Stimulated activated CD8-positive, alpha-beta memory T cell treated with anti-CD3 and anti-CD28 coated beads, Interleukin-15, amount 100 ng/mL, for 48 hours (primary cell): ENCODE measurements at regions not wholly inside any gene's neighbourhood (a gene's known extent, or its start where the extent isn't known, plus 50 kb on each side); places are given as distances from the start of the nearest gene placed in this dataset.
"Not testable (repeated sequence)": the region's sequence is repeated elsewhere in the genome, so short reads cannot be mapped to it uniquely, and the experiment has no call there.

Experiments used
- DNase-seq, 2 donors: peaks; one replicate each; pipeline ENCODE4 v3.0.0-alpha.2; 2020; ENCODE audit warnings: low read depth in 2 of 2

GRCh38 chr4:10278071-10278470, 161.5 kb upstream of the WDR1 start:
- DNase-seq = no peak

DNA sequence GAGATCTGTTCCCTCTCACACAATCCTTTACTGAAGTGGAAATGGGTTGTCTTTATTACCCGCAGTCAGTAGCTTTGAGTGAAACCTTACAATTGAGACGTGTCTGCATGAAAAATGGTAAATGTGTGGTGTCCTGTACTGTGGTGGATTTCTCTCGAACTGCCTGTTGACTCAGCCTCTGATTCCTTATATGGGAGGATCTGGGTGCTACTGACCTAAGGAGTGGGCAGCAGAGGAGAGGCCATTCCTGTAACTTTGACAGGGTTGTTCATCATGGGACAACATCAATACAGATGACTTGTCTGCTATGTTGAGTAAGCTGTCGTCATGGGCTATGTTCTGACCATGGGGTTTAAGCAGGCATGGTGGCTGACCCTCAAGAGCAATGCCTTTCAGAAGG, 159.6 kb upstream of the WDR1 start:
- no peak for DNase-seq

- DNase-seq = no peak
Measured at GRCh38 chr4:10275696-10276095, 159.1 kb upstream of the WDR1 start.

DNA sequence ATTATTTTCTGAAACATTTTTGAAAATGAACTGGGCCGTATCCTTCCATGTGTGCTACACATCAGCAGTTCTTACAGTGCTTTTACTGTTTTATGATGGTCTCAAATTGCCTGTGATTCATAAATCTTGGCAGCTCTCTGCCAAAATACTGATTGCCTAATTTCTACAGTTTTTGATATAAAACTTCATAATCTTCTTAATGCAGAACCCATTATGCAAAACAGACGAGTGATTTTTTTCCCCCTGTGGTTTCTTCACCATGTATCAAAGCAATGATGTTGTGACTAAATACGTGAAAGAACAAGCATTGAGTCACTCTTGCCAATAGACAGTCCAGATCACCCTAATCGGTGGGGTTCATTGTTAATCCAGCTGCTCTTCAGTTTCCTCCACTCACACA, 156.4 kb upstream of the WDR1 start:
- DNase-seq = no peak

DNA sequence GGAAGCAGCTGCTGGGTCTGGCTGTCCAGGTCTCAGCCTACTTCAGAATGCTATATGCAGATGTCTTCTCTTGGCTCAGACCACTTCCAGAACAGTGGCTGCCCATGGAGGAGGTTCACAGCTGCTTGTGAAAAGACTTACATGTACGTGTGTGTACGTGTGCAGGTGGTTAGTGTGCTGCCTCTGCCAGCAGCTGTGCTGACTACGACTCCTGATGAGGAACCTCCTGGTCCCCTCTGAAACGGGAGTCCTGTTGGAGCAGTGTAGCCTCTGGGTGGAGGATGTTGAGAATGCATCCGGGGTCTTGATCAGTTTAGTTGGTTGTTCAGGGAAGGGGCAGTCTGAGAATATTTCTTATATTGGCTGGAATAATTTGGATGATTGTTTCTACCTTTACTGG, 155.9 kb upstream of the WDR1 start:
- no peak for DNase-seq

DNA sequence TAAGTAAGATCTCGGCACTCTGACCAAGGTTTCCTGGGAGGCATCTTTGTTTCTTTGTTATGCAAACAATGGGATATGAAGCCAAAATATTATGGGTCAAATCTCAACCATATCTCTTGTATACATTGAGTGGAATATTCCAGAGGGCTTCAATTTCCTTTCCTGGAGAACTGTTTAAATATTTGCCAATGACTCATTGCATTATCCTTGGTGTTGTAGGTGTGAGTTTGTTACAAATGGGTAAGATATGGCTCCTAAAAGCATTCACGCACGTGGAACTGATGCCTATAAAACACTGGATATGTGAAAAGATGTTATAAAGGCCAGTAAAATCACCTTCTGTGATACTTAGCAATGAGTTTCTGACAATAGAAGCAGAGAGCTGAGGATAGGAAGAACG, 150.5 kb upstream of the WDR1 start:
- DNase-seq = no peak

GRCh38 chr4:10260777-10261176, 144.2 kb upstream of the WDR1 start:
- DNase-seq = no peak

GRCh38 chr4:10259976-10260375, 143.4 kb upstream of the WDR1 start:
- no peak for DNase-seq

- DNase-seq = no peak
Measured at GRCh38 chr4:10256203-10256602, 139.6 kb upstream of the WDR1 start.

GRCh38 chr4:10253765-10254164, 137.2 kb upstream of the WDR1 start:
- no peak for DNase-seq

DNA sequence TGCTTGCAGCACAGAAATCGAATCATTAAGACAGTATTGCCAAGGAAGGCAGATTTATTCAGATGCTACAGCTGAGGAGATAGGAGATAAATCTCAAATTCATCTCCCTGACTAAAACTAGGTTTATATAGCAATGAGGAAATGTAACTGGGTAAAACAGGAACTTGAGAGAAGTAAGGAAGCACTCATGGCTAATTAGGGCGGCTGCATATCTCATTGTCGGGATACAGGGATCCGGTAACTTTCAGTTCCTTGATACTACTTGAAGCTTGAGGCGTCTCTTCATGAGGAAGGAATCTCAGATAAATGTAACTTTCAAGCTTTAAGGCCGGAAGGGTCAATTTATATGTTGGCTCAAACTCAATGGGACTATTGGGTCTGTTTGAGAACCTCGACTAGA, 129.2 kb upstream of the WDR1 start:
- no peak for DNase-seq

- DNase-seq = no peak
Measured at GRCh38 chr4:10243856-10244255, 127.3 kb upstream of the WDR1 start.

- DNase-seq = no peak
Measured at GRCh38 chr4:10240691-10241090, 124.1 kb upstream of the WDR1 start.

GRCh38 chr4:10239982-10240654, 123.5 kb upstream of the WDR1 start:
- no peak for DNase-seq

GRCh38 chr4:10237131-10237530, 120.5 kb upstream of the WDR1 start:
- DNase-seq = no peak

DNA sequence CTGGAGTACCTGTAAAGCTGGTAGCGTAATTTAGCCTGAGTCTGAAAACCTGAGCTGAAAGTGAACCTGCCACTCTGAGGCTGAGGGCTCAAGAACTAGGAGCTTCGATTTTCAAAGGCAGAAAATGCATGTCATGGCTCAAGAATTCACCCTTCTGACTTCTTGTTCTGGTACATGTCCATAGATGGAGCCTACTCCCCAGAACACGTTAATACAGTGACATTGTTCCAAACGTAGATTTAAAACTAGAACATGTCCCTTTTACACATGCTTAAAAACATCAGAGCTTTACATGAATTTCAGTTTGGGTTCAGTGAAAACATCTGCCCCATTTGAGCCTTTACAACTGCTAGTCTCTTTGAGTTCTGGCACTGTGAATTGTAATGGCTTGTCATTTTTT, 115.5 kb upstream of the WDR1 start:
- DNase-seq = no peak

- DNase-seq = no peak
Measured at GRCh38 chr4:10226756-10227155, 110.2 kb upstream of the WDR1 start.

GRCh38 chr4:10225096-10225495, 108.5 kb upstream of the WDR1 start:
- no peak for DNase-seq

GRCh38 chr4:10223782-10224181, 107.2 kb upstream of the WDR1 start:
- no peak for DNase-seq

GRCh38 chr4:10213481-10213880, 96.9 kb upstream of the WDR1 start:
- DNase-seq = not testable (repeated sequence)

- DNase-seq = no peak
Measured at GRCh38 chr4:10212901-10213300, 96.3 kb upstream of the WDR1 start.

DNA sequence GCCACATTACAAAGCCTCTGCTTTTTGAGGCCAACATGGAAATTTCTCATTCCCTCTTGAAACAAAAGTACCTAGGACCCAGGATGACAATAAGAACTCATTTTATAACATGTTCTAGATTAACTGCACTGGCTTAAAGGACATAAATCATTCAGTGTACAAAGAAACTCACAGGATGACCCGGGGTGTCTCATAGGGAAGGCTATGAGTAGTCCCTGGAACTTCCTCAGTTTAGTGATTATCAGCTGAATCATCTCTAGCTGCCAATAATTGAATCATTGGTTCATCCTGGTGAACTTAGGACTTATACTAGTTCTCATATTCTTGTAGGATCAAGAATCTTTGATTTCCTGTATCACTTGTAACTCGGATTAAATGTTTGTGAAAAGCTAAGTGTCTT, 95.8 kb upstream of the WDR1 start:
- no peak for DNase-seq

DNA sequence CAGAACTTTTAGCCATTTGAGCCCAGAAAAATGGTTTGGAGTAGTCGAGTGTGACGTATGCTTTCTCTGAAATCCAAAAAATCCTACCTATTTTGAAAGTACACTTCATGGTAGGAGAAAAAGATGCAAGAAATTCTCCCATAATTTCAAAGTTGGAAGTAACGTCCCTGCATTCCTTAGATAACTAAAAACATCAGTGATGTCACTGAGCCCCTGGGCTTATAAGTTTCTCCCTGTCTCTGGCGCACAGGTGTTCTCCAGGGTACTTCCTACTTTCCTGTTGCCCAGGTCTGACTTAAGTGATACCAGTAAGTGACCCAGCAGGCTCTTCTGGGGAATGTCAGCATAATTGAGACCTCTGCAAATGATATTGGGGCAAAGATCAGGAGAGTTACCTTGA, 90.5 kb upstream of the WDR1 start:
- DNase-seq = no peak

DNA sequence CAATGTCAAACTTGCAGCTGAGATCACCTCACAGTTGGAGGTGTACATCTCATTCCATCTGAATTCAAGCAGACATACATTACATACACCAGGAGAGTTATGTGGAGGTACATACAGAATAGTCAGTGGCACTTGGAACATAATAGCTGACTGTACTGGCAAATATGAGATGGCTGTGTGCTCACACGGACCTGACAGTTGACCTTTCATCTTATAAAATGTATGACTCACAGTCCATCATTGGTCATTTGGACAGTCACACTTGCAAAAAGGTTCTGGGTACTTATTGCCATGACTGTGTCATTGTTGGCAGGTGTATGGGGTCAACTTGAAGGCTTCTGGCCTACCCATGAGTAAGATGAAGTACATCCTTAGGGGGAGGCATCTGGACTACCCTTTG, 88.6 kb upstream of the WDR1 start:
- DNase-seq = no peak
